HG02852 (cell line): ENCODE measurements at regions not wholly inside any gene's neighbourhood (a gene's known extent, or its start where the extent isn't known, plus 50 kb on each side); places are given as distances from the start of the nearest gene placed in this dataset.

Experiments used
- ATAC-seq: cut with Tn5 transposase; IDR thresholded peaks from one replicate; pipeline ENCODE4 v1.9.1; 2021; ENCODE audit warnings: mild to moderate bottlenecking, moderate library complexity; ENCODE audit not compliant: unreplicated experiment

GRCh38 chr9:94159069-94159939 lies 75.0 kb downstream of the PTPDC1 start:
- no peak for ATAC-seq

DNA sequence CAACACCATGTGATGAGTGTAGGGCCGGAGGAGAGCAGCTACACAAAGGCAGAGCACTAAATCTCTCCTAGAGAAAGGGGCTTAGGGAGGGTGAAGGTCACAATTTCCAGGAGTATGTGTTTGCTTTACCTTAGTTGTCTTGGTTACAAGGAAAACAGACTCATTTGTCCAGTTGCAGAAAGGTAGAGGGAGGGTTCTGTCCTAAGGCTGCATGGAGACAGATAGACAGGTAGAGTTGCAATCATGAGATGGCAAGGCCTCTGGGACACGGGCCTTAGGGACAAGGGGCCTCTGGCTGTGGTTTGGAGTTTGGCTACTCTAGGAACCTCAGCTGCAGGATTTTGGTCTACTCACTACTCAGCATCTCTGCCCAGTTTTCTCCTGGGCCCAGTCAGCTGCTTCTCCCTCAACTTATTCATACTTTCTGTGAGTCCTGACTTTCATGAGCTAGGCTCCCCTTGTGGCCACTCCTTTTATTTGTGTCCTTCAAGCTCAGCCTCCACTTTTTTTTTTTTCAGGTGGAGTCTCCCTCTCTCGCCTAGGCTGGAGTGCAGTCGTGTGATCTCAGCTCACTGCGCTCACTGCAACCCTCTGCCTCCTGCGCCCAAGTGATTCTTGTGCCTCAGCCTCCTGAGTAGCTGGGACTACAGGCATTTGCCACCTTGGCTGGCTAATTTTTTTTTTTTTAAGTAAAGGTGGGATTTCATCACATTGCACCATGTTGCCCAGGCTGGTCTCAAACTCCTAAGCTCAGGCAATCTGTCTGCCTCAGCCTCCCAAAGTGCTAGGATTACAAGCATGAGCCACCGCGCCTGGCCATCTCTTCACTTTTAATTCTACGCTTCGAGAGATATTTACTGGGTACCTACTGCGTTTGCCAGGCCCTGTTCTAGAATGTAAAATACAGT lies 76.6 kb downstream of the PTPDC1 start:
- no peak for ATAC-seq

GRCh38 chr9:94161673-94162072 lies 77.4 kb downstream of the PTPDC1 start:
- ATAC-seq: no peak

DNA sequence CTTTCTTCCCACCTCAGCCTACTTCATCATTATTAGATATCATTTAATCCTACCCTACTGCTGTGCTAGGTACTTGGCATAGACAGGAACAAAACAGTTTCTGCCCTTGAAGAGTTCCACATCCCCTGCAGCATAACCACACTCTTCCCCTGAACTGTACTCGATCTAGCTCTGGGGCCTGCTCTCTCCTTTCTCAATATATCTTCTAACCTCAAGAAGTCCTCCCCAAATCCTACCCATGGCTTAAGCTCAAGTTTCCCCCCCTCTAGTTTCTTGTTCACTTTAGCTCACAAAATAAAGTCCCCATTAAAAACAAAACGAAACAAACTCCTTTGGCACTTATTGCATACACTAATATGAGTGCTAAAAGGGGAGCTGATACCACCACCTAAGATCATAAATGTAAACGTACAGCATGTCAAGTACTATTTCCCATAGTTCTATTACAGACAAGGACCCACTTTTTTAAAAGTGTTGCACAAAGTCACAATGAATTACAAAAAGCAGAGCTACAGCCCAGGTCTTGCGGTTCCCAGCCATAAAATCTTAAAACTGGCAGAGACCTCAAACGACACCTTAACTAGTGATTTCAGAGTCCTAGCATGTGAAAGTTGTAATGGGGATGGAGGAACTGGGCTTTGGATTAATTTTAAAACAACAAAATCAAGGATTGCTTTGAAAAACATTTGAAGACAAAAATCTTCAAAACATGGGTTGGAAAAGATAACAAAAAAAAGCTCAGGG lies 80.7 kb downstream of the PTPDC1 start:
- no peak for ATAC-seq

DNA sequence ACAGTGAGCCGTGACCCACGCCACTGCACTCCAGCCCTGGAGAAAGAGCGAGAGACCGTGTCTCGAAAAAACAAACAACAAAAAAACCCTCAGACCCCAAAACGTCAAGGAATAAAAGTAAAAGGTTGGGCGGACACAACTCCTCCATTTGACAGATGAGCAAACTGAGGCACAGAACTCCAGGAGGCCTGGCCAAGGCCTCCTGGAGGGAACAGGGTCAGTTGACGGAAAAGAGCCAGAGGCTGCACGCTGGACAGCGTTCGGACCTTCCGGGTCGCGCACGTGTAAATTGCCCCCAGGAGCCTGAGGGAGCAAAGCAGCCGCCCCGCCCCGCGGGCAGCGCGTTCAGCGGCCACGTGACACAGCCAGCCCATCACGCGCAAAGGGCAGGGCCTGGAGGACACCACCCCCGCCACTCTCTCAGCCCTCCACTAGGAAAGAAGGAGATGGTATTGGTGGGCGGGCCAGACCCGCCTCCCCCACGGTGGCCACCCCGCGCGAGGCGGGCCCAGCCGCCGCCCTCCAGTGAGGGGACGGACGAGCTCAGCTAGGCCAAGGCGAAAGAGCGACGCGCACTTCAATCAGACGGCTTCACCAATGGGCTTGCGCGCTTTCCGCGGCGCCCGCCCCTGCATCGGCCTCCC lies 81.5 kb downstream of the PTPDC1 start:
- peak; percentile 86 for ATAC-seq

DNA sequence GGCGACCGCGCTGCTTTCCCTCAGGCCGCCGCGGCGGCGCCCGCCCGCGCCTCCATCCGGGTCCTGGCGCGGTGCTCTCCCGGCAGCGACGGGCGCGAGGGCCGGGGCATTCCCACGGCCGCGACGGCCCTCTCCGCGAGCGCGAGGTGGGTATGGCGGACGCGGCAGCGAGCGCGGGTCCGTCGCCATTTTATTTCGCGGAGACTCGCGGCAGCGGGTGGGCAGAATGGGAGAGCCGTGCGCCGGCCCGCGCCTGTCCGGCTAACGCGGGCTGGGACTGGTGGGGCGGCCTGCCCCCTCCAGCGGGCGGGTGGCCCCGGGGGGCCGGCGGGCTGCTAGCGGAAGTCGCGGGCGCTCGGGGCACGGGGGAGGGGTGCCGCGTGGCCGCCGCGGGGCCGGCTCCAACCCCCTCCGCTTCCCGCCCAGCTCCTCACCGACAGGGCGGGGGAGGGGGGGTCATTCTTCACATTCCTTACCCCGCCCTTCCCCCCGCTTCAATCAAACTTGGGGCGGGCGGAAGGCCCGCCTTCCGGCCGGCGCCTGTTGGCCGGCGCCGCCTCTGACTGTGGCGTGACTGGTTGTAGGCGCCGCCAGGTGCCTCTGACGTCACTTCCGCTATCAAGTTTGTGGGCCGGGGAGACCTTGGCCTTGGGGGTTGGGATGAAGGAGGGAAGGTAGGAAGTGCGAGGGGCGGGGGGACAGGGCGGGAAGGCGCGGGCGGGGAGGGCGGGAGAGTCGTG lies 82.1 kb downstream of the PTPDC1 start:
- ATAC-seq: peak; percentile 65

- peak; percentile 2 for ATAC-seq
Observed at GRCh38 chr9:94166976-94167346, 82.7 kb downstream of the PTPDC1 start.

DNA sequence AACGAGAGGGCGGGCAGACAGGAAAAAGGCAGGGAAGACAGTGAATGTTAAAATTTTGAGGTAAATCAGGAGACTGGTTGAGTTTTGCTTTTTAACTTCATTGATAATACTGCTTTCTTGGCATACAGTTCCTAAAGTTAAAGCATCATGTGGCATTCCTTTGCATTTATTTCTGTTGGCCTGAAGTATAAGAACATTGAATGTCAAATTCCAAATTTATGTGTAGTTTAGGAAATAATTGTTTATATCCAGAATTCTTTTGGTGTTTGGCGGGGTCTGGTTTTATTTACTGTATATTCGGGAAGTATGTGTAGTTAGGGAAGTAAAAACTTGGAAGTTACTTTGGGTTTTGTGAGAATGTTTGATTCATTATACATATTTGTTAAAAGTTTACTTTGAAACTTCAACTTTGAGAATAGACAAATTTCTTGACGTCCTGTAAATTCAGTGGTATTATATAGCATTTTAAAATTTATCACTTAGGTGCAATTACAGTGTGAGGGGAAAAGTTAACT lies 83.2 kb downstream of the PTPDC1 start:
- ATAC-seq: no peak

- ATAC-seq: no peak
Observed at GRCh38 chr9:94168203-94169000, 84.1 kb downstream of the PTPDC1 start.

GRCh38 chr9:94169968-94170367 lies 85.7 kb downstream of the PTPDC1 start:
- ATAC-seq: no peak

- peak; percentile 57 for ATAC-seq
Observed at GRCh38 chr9:94173632-94174031, 85.5 kb upstream of the ZNF169 start.

GRCh38 chr9:94174164-94174563 lies 84.9 kb upstream of the ZNF169 start:
- ATAC-seq: no peak

DNA sequence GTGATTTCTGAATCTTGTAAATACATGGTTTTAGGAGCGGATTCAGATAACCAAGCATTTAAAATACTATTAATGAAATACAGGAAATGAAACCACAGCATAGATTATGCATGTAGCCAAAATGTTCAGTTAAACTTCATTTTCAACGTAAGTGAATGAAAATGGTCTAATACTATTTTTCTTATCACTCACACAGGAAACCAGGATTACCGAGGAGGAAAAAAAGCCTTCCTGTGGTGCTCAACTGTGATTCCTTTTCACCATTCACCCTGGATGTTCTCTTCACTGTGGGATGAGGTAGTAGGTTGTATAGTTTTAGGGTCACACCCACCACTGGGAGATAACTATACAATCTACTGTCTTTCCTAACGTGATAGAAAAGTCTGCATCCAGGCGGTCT lies 83.4 kb upstream of the ZNF169 start:
- no peak for ATAC-seq

- ATAC-seq: no peak
Observed at GRCh38 chr9:94176608-94177007, 82.5 kb upstream of the ZNF169 start.

- peak; percentile 78 for ATAC-seq
Observed at GRCh38 chr9:94178927-94179326, 80.2 kb upstream of the ZNF169 start.

- no peak for ATAC-seq
Observed at GRCh38 chr9:94181408-94182181, 77.5 kb upstream of the ZNF169 start.

DNA sequence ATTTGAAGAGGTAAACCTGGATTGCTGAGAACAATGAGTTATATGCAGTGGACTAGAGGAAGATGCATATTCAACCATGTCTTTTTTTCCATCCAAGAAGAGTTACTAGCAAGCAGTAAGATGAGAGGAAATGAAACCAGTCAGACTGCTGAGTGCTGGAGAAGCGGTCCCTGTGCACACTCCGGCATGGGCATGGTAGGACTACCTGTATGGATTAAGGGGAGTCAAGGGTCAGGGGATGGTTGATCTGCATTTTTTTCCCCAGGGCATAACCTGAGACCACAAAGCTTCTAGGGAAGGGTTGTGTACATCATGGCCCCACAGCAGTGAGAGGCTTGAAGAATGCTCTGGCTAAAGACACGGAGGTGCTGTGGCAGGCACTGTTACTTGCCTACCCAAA lies 76.6 kb upstream of the ZNF169 start:
- ATAC-seq: no peak
